LHCN-M2 (cell line): ENCODE measurements at regions not wholly inside any gene's neighbourhood (a gene's known extent, or its start where the extent isn't known, plus 50 kb on each side); places are given as distances from the start of the nearest gene placed in this dataset.
A peak's percentile ranks its signal among the peaks of the same experiment; 100 is the strongest.

Experiments
- DNase-seq: peaks from one replicate; pipeline ENCODE4 v3.0.0-alpha.2; 2012; ENCODE audit warnings: low read depth

- no peak for DNase-seq
Observed at GRCh38 chr6:146865756-146866379, 267.1 kb downstream of the ADGB start.

- DNase-seq: no peak
Observed at GRCh38 chr6:146866731-146867414, 268.1 kb downstream of the ADGB start.

- DNase-seq: no peak
Observed at GRCh38 chr6:146868671-146869209, 270.0 kb downstream of the ADGB start.

DNA sequence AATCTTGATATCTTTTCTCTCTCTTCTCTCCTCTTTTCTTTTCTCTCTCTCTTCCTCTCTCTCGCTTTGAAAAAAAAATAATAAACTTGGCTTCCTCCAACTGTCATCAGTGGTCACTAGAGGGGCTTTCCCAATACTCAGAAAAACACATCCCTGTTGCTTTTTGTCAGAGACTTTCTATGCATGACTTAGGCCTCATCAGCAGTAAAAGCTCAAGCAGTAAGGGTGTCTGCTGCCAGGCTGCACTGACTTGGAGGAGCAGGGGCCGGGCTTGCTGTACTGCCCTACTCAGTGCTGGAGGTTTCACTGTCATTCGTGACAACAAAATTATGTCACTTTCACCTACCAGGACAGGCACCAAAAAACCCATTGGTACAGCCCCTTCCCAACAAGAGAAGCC lies 272.0 kb downstream of the ADGB start:
- no peak for DNase-seq

GRCh38 chr6:146871611-146872425 lies 273.0 kb downstream of the ADGB start:
- DNase-seq: peak; percentile 31

DNA sequence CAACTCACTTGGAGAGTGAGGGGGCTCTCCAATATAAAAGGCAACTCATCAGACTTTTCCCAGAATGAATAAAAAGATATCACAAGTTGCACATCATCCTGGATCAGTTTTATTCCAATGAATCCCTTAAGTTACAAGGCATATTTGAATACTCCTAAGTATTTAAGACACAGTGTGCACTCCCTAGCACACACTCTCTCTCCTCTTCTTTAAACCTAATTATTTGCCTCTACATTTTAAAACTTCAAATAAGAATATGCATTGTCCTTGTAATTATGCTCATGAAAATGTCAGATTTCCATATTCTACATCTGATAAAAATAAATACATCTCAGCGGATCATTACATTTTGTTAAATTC lies 273.6 kb downstream of the ADGB start:
- DNase-seq: no peak

DNA sequence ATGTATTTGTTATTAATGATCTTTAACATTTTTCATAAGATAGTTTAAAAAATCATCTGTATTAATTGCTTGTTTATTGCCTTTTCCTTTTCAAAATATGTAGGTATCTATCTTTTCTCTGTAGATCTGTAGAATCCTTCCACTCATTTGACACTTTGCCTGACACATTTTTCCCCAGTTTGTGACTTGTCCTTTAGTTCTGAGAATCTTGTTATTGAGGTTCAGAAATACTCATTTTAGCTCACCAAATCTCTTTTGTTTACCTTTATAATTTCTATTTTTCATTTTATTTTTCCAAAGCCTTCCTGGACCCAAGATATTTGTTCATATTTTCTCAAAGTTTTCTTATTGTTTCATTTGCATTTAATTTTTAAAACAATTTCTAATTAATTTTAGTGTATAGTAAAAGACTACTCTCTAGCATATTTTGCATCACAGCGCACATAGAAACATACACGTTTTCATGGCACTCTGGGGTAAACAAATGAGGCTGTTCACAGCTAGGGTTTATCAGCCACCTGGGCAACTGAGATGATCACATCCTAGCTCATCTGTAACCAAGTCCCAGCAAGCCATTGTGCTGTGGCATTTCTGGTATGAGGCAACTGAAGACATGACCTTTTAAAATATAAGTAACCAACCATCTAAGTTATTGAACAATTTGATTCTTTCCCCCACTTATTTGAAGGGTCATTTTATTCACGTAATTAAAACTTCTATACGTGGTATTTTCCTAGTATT lies 275.7 kb downstream of the ADGB start:
- no peak for DNase-seq

- no peak for DNase-seq
Observed at GRCh38 chr6:146875927-146876270, 277.1 kb downstream of the ADGB start.

GRCh38 chr6:146876271-146877151 lies 277.7 kb downstream of the ADGB start:
- DNase-seq: no peak

DNA sequence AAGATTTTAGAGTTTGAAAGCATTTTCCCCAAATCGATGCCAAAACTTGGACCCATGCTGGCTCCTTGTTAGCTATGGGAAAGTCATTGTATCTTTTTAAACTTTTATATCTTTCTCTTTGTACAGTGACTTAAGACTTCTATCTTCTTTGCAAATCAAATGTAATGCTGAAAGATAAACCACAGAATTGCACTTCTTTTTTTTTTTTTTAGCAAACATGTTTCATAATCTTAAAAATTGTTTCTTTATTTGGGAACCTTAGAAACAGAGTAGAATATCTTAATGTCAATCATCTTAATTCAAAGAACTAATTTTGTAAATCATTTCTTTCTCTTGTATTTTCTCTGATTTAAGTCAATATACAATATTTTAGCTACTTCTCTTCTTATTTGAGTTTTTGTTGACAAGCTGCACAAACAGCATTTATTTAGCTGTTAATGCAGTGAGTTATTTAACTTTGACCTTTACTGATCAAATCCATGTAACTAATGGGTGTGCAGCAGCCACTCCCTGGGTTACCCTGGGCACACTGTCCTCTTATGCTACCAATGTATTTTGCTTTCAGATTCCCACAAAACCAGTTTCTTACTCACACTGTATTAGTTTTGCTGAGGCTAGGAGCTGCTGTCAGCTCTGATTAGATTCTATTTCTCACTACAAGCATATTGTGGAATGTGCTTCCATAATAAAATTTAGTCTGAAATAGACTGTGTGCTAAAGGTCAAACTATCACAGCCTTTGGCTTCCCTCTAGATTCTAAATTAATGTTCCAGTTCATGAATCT lies 279.6 kb downstream of the ADGB start:
- DNase-seq: peak; percentile 12

DNA sequence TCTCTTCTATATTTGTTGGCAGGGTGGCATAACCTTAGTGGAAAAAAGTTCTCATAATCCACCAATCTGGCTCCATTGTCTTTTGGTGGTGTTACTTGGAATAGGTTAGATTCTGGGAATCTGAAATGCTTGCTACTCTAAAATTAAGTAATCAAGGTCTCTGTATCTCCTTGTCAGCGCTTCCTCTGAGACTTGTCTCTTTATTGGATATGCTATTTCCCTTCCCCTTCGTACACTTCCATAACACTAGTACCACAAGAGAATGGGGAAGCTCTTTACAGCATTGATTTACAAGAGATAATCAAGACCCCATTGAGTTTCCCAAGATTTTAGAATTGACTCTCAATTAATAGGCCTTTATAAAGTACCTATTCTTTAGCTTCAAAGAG lies 280.2 kb downstream of the ADGB start:
- no peak for DNase-seq

DNA sequence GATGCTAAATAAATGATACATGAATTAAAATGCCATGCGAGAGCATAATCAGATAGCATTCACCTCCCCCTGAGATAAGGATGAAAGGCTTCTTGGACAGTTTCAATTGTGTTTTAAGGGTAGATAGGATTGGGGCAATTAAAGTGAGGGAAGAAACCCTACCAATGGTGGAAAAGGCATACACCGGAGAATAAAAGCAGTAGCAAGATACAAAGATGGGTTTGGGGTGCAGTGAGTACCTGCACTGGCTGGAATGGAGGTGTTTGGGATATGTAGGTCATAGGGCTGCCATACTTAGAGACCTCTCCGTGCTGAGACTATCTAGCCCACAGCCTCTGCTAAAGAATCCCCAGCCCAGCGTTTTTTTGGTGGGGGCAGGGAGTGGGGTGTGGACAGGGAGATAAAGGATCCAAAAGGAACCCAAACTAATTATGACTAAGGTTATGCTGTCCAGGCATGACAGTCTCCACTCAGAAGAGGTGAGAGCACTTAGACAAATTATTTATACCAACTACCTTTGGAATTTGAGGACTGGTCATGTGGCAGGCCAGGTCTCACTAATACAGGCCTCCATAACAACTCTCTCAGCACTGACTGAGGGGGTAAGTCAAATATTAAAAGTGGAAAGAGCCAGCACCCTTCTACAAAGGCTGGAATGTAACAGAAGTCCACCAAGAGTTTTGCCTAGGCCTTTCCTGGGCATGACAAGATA lies 280.8 kb downstream of the ADGB start:
- DNase-seq: no peak

GRCh38 chr6:146881228-146882181 lies 282.7 kb downstream of the ADGB start:
- no peak for DNase-seq

GRCh38 chr6:146883640-146884531 lies 285.1 kb downstream of the ADGB start:
- DNase-seq: no peak

DNA sequence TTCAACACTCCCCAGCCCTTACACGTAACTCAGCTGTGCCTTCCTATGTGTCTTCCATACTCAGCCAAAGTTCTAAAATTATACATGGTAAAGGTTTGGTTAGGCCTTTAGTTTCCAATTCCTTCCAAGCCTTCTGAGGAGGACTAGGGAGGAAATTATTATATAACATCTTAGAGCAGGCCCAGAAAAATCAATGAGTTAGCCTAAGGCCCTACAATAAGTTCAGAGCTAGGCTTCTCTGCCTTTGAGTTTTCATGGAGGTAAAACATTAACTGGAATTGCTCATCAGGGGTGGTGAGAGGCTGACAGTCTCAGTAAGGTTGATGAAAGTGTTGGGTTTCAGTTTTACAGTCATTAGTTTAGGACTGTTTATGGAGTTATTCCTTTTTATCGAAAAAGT lies 286.0 kb downstream of the ADGB start:
- no peak for DNase-seq

- DNase-seq: no peak
Observed at GRCh38 chr6:146885708-146886457, 287.1 kb downstream of the ADGB start.
